ENCODE measurements at regions not wholly inside any gene's neighbourhood (a gene's known extent, or its start where the extent isn't known, plus 50 kb on each side); places are given as distances from the start of the nearest gene placed in this dataset.

DNA sequence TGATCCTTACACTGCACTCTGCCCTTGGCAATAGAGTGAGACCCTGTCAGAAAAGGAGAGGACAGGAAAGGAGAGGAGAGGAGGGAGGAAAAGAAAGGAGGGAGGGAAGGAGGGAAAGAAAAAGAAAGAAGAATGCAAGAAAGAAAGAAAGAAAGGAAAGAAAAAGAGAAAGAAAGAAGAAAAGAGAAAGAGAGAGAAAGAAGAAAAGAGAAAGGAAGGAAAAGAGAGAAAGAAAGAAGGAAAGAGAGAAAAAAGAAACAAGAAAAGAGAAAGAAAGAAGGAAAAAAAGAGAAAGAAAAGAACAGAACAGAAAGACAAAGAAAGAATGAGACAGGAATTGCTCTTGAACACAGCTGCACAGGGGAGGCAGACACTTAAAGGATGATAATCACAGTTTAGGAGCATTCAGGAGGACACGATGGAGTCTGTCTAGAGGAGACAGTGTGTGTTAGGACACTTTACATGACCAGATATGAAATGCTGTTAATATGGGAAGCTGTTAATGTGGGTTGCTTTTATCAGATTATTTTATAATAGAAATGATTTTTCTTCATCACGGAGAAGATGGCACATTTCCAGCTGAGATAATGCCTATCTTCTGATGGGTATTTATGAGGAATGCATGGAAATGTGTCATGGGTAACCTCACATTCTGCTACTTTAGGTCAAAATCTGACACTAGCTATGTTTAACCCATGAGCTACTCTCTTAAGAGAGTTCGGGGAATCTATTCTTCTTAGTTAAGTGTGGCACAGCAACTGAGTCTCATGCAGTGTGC lies 160.5 kb downstream of the BAMBI start:
- no peak for DNase-seq (ENCODE audit: low spot score in 2 of 2)
- H3K4me1 ChIP-seq = no peaks in the 10 kb centered on the region
- TF ChIP-seq, protein P1, sequence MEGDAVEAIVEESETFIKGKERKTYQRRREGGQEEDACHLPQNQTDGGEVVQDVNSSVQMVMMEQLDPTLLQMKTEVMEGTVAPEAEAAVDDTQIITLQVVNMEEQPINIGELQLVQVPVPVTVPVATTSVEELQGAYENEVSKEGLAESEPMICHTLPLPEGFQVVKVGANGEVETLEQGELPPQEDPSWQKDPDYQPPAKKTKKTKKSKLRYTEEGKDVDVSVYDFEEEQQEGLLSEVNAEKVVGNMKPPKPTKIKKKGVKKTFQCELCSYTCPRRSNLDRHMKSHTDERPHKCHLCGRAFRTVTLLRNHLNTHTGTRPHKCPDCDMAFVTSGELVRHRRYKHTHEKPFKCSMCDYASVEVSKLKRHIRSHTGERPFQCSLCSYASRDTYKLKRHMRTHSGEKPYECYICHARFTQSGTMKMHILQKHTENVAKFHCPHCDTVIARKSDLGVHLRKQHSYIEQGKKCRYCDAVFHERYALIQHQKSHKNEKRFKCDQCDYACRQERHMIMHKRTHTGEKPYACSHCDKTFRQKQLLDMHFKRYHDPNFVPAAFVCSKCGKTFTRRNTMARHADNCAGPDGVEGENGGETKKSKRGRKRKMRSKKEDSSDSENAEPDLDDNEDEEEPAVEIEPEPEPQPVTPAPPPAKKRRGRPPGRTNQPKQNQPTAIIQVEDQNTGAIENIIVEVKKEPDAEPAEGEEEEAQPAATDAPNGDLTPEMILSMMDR (IDR thresholded peaks at IDR 0.05) = no peak
- TF ChIP-seq POLR2A (IDR thresholded peaks at IDR 0.05) (no peak), EP300 (IDR thresholded peaks at IDR 0.05) (no peak), POLR2AphosphoS5 (IDR thresholded peaks at IDR 0.05) (no peak)

DNA sequence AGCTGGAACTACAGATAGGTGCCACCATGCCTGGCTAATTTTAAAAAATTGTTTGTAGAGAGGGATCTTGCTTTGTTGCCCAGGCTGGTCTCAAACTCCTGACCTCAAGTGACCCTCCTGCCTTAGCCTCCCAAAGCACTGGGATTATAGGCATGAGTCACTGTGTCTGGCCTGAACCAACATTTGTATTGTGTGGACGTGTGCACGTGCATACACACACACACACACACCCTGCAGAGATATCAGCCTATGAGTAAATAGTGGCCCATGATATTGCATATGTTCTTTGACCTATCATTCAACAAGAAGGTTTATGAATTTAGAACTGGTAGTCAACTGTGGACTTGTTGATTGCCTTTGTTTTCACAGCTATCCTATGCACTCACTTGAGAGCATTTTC lies 161.6 kb downstream of the BAMBI start:
- TF ChIP-seq EP300 (IDR thresholded peaks at IDR 0.05) (no peak), POLR2A (IDR thresholded peaks at IDR 0.05) (no peak), POLR2AphosphoS5 (IDR thresholded peaks at IDR 0.05) (no peak)
- TF ChIP-seq, protein P1 (IDR thresholded peaks at IDR 0.05) = no peak
- WGBS = 85% methylated on average over 2 of the region's 2 CpGs
- Histone ChIP-seq H3K4me3 (no peak overlapping the region), H3K27ac (no peak overlapping the region), H3K4me1 (no peaks in the 10 kb centered on the region), H3K36me3 (no peaks in the 10 kb centered on the region), H3K9me3 (no peaks in the 10 kb centered on the region), H3K27me3 (no peaks in the 10 kb centered on the region)
- no peak for DNase-seq (ENCODE audit: low spot score in 2 of 2)

More for the DNA sequence above, 160.5 kb downstream of the BAMBI start:
- H3K4me3 ChIP-seq = no peak overlapping the region
- no peaks in the 10 kb centered on the region for H3K36me3 ChIP-seq
- H3K27ac ChIP-seq = no peak overlapping the region
- WGBS = 60% methylated on average over 3 of the region's 3 CpGs
- H3K27me3 ChIP-seq = no peaks in the 10 kb centered on the region
- no peaks in the 10 kb centered on the region for H3K9me3 ChIP-seq

- no peak overlapping the region for H3K4me3 ChIP-seq
- DNase-seq (ENCODE audit: low spot score in 2 of 2) = no peak
- no peaks in the 10 kb centered on the region for H3K36me3 ChIP-seq
- H3K9me3 ChIP-seq = no peaks in the 10 kb centered on the region
- H3K27ac ChIP-seq = no peak overlapping the region
- 15% methylated on average over 6 of the region's 6 CpGs for WGBS
- H3K27me3 ChIP-seq = no peaks in the 10 kb centered on the region
- no peaks in the 10 kb centered on the region for H3K4me1 ChIP-seq
- TF ChIP-seq POLR2AphosphoS5 (IDR thresholded peaks at IDR 0.05) (no peak), POLR2A (IDR thresholded peaks at IDR 0.05) (no peak), EP300 (IDR thresholded peaks at IDR 0.05) (no peak)
- TF ChIP-seq, protein P1 (IDR thresholded peaks at IDR 0.05) = no peak
Observed at GRCh38 chr10:28839600-28840007, 162.3 kb downstream of the BAMBI start.

DNA sequence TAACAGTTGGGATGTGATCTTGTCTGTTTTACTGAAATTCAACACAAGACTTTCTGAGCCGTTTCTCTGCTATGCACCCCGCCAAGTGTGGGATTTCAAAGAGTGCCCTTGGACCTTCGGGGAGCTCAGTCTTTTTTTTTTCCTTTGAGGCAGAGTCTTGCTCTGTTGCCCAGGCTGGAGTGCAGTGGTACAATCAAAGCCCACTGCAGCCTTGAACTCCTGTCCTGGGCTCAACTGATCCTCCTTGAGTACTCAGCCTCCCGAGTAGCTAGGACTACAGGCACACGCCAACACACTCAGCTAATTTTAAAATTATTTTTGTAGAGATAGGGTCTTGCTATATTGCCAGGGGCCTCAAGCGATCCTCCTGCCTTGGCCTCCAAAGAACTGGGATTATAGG lies 162.9 kb downstream of the BAMBI start:
- Histone ChIP-seq H3K27me3 (no peaks in the 10 kb centered on the region), H3K27ac (no peak overlapping the region), H3K4me1 (no peaks in the 10 kb centered on the region), H3K4me3 (no peak overlapping the region), H3K9me3 (no peaks in the 10 kb centered on the region), H3K36me3 (no peaks in the 10 kb centered on the region)
- no peak for DNase-seq (ENCODE audit: low spot score in 2 of 2)
- TF ChIP-seq, protein P1 (IDR thresholded peaks at IDR 0.05) = no peak
- no peak for TF ChIP-seq EP300 (IDR thresholded peaks at IDR 0.05)
- no peak for TF ChIP-seq POLR2AphosphoS5 (IDR thresholded peaks at IDR 0.05)
- WGBS = 81% methylated on average over 6 of the region's 6 CpGs

GRCh38 chr10:28840971-28841370 lies 163.7 kb downstream of the BAMBI start:
- Histone ChIP-seq H3K4me3 (no peak overlapping the region), H3K27me3 (no peaks in the 10 kb centered on the region), H3K36me3 (no peaks in the 10 kb centered on the region), H3K27ac (no peak overlapping the region), H3K9me3 (no peaks in the 10 kb centered on the region), H3K4me1 (no peaks in the 10 kb centered on the region)
- WGBS = 70% methylated on average over 4 of the region's 4 CpGs
- DNase-seq (ENCODE audit: low spot score in 2 of 2) = no peak
- TF ChIP-seq, protein P1 (IDR thresholded peaks at IDR 0.05) = no peak
- TF ChIP-seq POLR2A (IDR thresholded peaks at IDR 0.05) (no peak), EP300 (IDR thresholded peaks at IDR 0.05) (no peak), POLR2AphosphoS5 (IDR thresholded peaks at IDR 0.05) (no peak)
